ENCODE measurements at regions not wholly inside any gene's neighbourhood (a gene's known extent, or its start where the extent isn't known, plus 50 kb on each side); places are given as distances from the start of the nearest gene placed in this dataset.
A peak's percentile ranks its signal among the peaks of the same experiment; 100 is the strongest.

DNA sequence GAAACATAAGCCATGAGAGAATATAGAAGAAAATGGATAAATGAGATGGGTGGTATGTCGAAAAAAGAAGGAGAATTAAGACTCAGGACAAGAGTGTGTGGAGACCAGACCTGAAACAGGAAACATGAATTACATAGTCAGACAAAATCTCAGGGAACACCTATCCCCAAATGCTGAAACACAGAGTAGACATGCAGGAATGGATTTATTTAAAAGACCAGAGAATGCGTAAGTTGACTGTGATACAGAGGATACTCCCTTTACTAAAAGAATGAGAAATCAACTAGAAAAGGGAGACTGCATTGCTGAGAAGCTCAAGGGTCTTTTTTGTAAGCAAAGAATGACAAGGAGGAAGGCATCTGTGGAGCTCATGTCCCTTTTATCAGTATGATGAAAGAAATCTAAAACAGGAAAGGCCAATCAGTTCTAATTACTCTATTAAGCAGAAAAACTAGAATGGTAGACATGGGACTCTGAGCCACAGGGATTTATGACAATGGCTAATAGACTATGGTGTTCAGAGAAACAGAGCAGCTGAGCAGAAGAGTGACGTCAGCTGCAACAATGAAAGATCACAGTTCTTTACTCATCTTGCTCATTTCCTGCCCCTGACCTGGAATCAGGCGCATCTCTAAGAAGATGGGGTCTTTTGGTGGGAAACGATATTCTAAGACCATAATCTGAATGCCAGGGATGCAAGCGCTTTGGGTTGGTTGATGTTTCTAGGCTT is 138.9 kb upstream of the DHRS4 start:
- Mint-ChIP-seq H3K4me3 (no peak overlapping the region), H3K36me3 (peaks cover 0 to 2% of the 10 kb centered on the region in 2 donors), H3K27ac (no peak overlapping the region), H3K4me1 (peaks cover 3% of the 10 kb centered on the region), H3K9me3 (peaks cover 0 to 8% (median 3%) of the 10 kb centered on the region in 7 donors), H3K27me3 (ENCODE audit: low read depth in 3 of 3) (peaks cover 0 to 5% (median 4%) of the 10 kb centered on the region in 3 donors)
- H3K27ac ChIP-seq (ENCODE audit: low read depth in 1 of 2, low read length in 2 of 2): no peak overlapping the region
- H3K4me3 ChIP-seq (replicated peaks in 1 of 3; ENCODE audit: low read depth in 2 of 3, low read length in 3 of 3): no peak overlapping the region
- H3K9ac ChIP-seq (ENCODE audit: insufficient read depth, low read length, poor library complexity, severe bottlenecking): no peak overlapping the region
- TF ChIP-seq, protein P1, sequence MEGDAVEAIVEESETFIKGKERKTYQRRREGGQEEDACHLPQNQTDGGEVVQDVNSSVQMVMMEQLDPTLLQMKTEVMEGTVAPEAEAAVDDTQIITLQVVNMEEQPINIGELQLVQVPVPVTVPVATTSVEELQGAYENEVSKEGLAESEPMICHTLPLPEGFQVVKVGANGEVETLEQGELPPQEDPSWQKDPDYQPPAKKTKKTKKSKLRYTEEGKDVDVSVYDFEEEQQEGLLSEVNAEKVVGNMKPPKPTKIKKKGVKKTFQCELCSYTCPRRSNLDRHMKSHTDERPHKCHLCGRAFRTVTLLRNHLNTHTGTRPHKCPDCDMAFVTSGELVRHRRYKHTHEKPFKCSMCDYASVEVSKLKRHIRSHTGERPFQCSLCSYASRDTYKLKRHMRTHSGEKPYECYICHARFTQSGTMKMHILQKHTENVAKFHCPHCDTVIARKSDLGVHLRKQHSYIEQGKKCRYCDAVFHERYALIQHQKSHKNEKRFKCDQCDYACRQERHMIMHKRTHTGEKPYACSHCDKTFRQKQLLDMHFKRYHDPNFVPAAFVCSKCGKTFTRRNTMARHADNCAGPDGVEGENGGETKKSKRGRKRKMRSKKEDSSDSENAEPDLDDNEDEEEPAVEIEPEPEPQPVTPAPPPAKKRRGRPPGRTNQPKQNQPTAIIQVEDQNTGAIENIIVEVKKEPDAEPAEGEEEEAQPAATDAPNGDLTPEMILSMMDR (IDR thresholded peaks at IDR 0.05): no peak
- H3K27me3 ChIP-seq (ENCODE audit: control insufficient read depth in 2 of 2, insufficient read depth in 2 of 2, low read length in 2 of 2): no peaks in the 10 kb centered on the region
- H3K36me3 ChIP-seq (replicated peaks in 1 of 2; ENCODE audit: control insufficient read depth in 1 of 2, insufficient read depth in 2 of 2, low read length in 2 of 2): no peaks in the 10 kb centered on the region
- WGBS (ENCODE audit: insufficient coverage): 100% methylated on average over 2 of the region's 6 CpGs
- H3K9me3 ChIP-seq (replicated peaks in 1 of 2; ENCODE audit: control insufficient read depth in 1 of 2, insufficient read depth in 1 of 2, low read length in 2 of 2): peaks cover 0 to 4% of the 10 kb centered on the region in 2 donors
- no peak for DNase-seq
- H3K4me2 ChIP-seq (replicated peaks; ENCODE audit: extremely low read depth, low read length, poor library complexity, severe bottlenecking): no peak overlapping the region
- no peaks in the 10 kb centered on the region for H3K79me2 ChIP-seq (ENCODE audit: insufficient read depth, low read length)
- no peak overlapping the region for H2AFZ ChIP-seq (ENCODE audit: insufficient read depth, low read depth, low read length, poor library complexity, severe bottlenecking)
- intact Hi-C loops (cut with micrococcal nuclease): no loop called here
- H4K20me1 ChIP-seq (ENCODE audit: insufficient read depth, low read length): no peaks in the 10 kb centered on the region
- H3K4me1 ChIP-seq (ENCODE audit: control insufficient read depth in 1 of 2, insufficient read depth in 2 of 2, low read length in 2 of 2): no peaks in the 10 kb centered on the region

DNA sequence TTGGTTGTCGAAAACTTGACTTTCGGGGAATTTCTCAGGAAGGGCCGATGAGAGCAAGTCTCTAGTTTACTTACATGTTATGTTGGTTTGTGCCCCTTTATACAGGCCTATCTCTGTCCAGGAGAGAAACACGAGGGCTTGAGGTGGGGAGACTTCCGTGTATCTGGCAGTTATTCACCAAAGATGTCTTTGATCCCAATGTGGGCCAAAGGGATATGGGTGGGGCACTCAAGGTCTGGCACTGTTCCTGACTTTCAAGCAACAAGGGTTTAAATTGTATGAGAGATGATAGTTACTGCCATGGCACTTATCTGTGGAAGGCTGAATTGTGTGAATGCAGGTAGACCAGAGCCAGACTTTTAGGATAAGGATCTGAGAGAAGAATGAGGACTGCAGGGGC is 137.2 kb upstream of the DHRS4 start:
- H3K36me3 Mint-ChIP-seq: peaks cover 0 to 2% of the 10 kb centered on the region in 2 donors
- peaks cover 0 to 4% of the 10 kb centered on the region in 2 donors for H3K9me3 ChIP-seq (replicated peaks in 1 of 2; ENCODE audit: control insufficient read depth in 1 of 2, insufficient read depth in 1 of 2, low read length in 2 of 2)
- no peak overlapping the region for H3K27ac ChIP-seq (ENCODE audit: low read depth in 1 of 2, low read length in 2 of 2)
- peaks cover 0 to 8% (median 3%) of the 10 kb centered on the region in 7 donors for H3K9me3 Mint-ChIP-seq
- no peaks in the 10 kb centered on the region for H3K4me1 Mint-ChIP-seq
- H3K27me3 ChIP-seq (ENCODE audit: control insufficient read depth in 2 of 2, insufficient read depth in 2 of 2, low read length in 2 of 2): no peaks in the 10 kb centered on the region
- H3K79me2 ChIP-seq (ENCODE audit: insufficient read depth, low read length): no peaks in the 10 kb centered on the region
- H3K36me3 ChIP-seq (replicated peaks in 1 of 2; ENCODE audit: control insufficient read depth in 1 of 2, insufficient read depth in 2 of 2, low read length in 2 of 2): no peaks in the 10 kb centered on the region
- intact Hi-C loops (cut with micrococcal nuclease): no loop called here
- H3K9ac ChIP-seq (ENCODE audit: insufficient read depth, low read length, poor library complexity, severe bottlenecking): no peak overlapping the region
- peak overlapping the region in 1 of 7 donors; percentile 5 for H3K27ac Mint-ChIP-seq
- DNase-seq: no peak
- H3K4me3 ChIP-seq (replicated peaks in 1 of 3; ENCODE audit: low read depth in 2 of 3, low read length in 3 of 3): no peak overlapping the region
- TF ChIP-seq, protein P1 (IDR thresholded peaks at IDR 0.05): no peak
- H3K4me2 ChIP-seq (replicated peaks; ENCODE audit: extremely low read depth, low read length, poor library complexity, severe bottlenecking): no peak overlapping the region
- no peak overlapping the region for H2AFZ ChIP-seq (ENCODE audit: insufficient read depth, low read depth, low read length, poor library complexity, severe bottlenecking)
- peaks cover 0 to 5% (median 2%) of the 10 kb centered on the region in 3 donors for H3K27me3 Mint-ChIP-seq (ENCODE audit: low read depth in 3 of 3)
- no peaks in the 10 kb centered on the region for H4K20me1 ChIP-seq (ENCODE audit: insufficient read depth, low read length)
- no peaks in the 10 kb centered on the region for H3K4me1 ChIP-seq (ENCODE audit: control insufficient read depth in 1 of 2, insufficient read depth in 2 of 2, low read length in 2 of 2)
- H3K4me3 Mint-ChIP-seq: no peak overlapping the region
- 43% methylated on average over 1 of the region's 5 CpGs for WGBS (ENCODE audit: insufficient coverage)

All from CD14-positive monocyte (primary cell).